ENCODE measurements at regions not wholly inside any gene's neighbourhood (a gene's known extent, or its start where the extent isn't known, plus 50 kb on each side); places are given as distances from the start of the nearest gene placed in this dataset.

GRCh38 chr17:73694491-73694890, 50.2 kb upstream of the SDK2 start:
- no peak for DNase-seq (ENCODE audit: low read depth in 1 of 2, low spot score in 1 of 2)

- no peak for DNase-seq (ENCODE audit: low read depth in 1 of 2, low spot score in 1 of 2)
Observed at GRCh38 chr17:73695035-73695738, 50.9 kb upstream of the SDK2 start.

GRCh38 chr17:73696251-73696650, 52.0 kb upstream of the SDK2 start:
- no peak for DNase-seq (ENCODE audit: low read depth in 1 of 2, low spot score in 1 of 2)

GRCh38 chr17:73697872-73698271, 53.6 kb upstream of the SDK2 start:
- DNase-seq (ENCODE audit: low read depth in 1 of 2, low spot score in 1 of 2): no peak

GRCh38 chr17:73698966-73699365, 54.7 kb upstream of the SDK2 start:
- no peak for DNase-seq (ENCODE audit: low read depth in 1 of 2, low spot score in 1 of 2)

GRCh38 chr17:73701701-73702100, 57.5 kb upstream of the SDK2 start:
- DNase-seq (ENCODE audit: low read depth in 1 of 2, low spot score in 1 of 2): no peak

GRCh38 chr17:73703192-73703591, 58.9 kb upstream of the SDK2 start:
- no peak for DNase-seq (ENCODE audit: low read depth in 1 of 2, low spot score in 1 of 2)

- no peak for DNase-seq (ENCODE audit: low read depth in 1 of 2, low spot score in 1 of 2)
Observed at GRCh38 chr17:73703917-73704316, 59.7 kb upstream of the SDK2 start.

GRCh38 chr17:73705594-73705993, 61.3 kb upstream of the SDK2 start:
- DNase-seq (ENCODE audit: low read depth in 1 of 2, low spot score in 1 of 2): no peak

- DNase-seq (ENCODE audit: low read depth in 1 of 2, low spot score in 1 of 2): no peak
Observed at GRCh38 chr17:73706428-73706827, 62.2 kb upstream of the SDK2 start.

GRCh38 chr17:73706858-73707257, 62.6 kb upstream of the SDK2 start:
- DNase-seq (ENCODE audit: low read depth in 1 of 2, low spot score in 1 of 2): no peak

GRCh38 chr17:73707358-73707757, 63.1 kb upstream of the SDK2 start:
- no peak for DNase-seq (ENCODE audit: low read depth in 1 of 2, low spot score in 1 of 2)

GRCh38 chr17:73710095-73710592, 65.9 kb upstream of the SDK2 start:
- DNase-seq (ENCODE audit: low read depth in 1 of 2, low spot score in 1 of 2): peak; percentile 9 to 24

- no peak for DNase-seq (ENCODE audit: low read depth in 1 of 2, low spot score in 1 of 2)
Observed at GRCh38 chr17:73711184-73711583, 66.9 kb upstream of the SDK2 start.

- DNase-seq (ENCODE audit: low read depth in 1 of 2, low spot score in 1 of 2): no peak
Observed at GRCh38 chr17:73711916-73712315, 67.7 kb upstream of the SDK2 start.

- no peak for DNase-seq (ENCODE audit: low read depth in 1 of 2, low spot score in 1 of 2)
Observed at GRCh38 chr17:73713136-73713535, 68.9 kb upstream of the SDK2 start.

- DNase-seq (ENCODE audit: low read depth in 1 of 2, low spot score in 1 of 2): no peak
Observed at GRCh38 chr17:73715769-73716168, 71.5 kb upstream of the SDK2 start.

GRCh38 chr17:73717690-73718089, 73.4 kb upstream of the SDK2 start:
- no peak for DNase-seq (ENCODE audit: low read depth in 1 of 2, low spot score in 1 of 2)

GRCh38 chr17:73718362-73718761, 74.1 kb upstream of the SDK2 start:
- no peak for DNase-seq (ENCODE audit: low read depth in 1 of 2, low spot score in 1 of 2)

GRCh38 chr17:73718912-73719311, 74.7 kb upstream of the SDK2 start:
- DNase-seq (ENCODE audit: low read depth in 1 of 2, low spot score in 1 of 2): no peak

GRCh38 chr17:73719588-73720071, 75.4 kb upstream of the SDK2 start:
- DNase-seq (ENCODE audit: low read depth in 1 of 2, low spot score in 1 of 2): no peak

- peak in 1 of 2 donors; percentile 5 for DNase-seq (ENCODE audit: low read depth in 1 of 2, low spot score in 1 of 2)
Observed at GRCh38 chr17:73720187-73720834, 76.1 kb upstream of the SDK2 start.

GRCh38 chr17:73722165-73722564, 77.9 kb upstream of the SDK2 start:
- no peak for DNase-seq (ENCODE audit: low read depth in 1 of 2, low spot score in 1 of 2)
